Ishikawa (cell line): ENCODE measurements at regions not wholly inside any gene's neighbourhood (a gene's known extent, or its start where the extent isn't known, plus 50 kb on each side); places are given as distances from the start of the nearest gene placed in this dataset.

Experiments
- RAD21 ChIP-seq: IDR thresholded peaks from 2 replicates; pipeline ENCODE4 v1.6.1; 2012; ENCODE audit warnings: low read depth
- TAF1 ChIP-seq: IDR thresholded peaks from 2 replicates; pipeline ENCODE4 v1.6.1; 2012; ENCODE audit warnings: low read depth, mild to moderate bottlenecking
- TEAD4 ChIP-seq: IDR thresholded peaks from 2 replicates; pipeline ENCODE4 v1.6.1; 2012
- YY1 ChIP-seq: IDR thresholded peaks from 2 replicates; pipeline ENCODE4 v1.6.1; 2012; ENCODE audit warnings: low read depth
- TF ChIP-seq, protein P1 (sequence below): IDR thresholded peaks from 2 replicates; pipeline ENCODE4 v1.6.1; 2012

DNA sequence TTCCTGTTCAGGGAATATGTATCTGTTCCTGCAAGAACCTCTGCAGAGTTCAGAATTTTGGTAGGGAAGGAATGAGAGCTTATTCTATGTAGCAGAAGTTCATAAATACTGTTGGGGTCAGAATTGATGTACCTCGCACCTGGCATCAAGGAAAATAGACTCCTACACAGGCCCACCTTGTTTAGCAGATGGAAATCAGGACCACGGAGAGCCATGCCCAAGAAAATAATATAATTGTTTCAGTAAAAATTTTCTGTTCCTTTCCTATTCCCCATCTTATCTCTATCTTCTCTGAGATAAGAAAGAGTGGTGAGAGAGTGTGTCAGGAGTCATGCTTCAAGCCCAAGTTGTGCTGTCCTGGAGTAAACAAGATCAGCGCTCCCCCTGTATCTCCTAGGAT is 404.7 kb upstream of the UBE2E2 start:
- no peak for TF ChIP-seq YY1
- TF ChIP-seq TAF1: no peak
- TF ChIP-seq TEAD4: no peak
- TF ChIP-seq, protein P1, sequence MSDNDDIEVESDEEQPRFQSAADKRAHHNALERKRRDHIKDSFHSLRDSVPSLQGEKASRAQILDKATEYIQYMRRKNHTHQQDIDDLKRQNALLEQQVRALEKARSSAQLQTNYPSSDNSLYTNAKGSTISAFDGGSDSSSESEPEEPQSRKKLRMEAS: no peak
- no peak for TF ChIP-seq RAD21
